ENCODE measurements at regions not wholly inside any gene's neighbourhood (a gene's known extent, or its start where the extent isn't known, plus 50 kb on each side); places are given as distances from the start of the nearest gene placed in this dataset.
A peak's percentile ranks its signal among the peaks of the same experiment; 100 is the strongest.
"Not testable (repeated sequence)": the region's sequence is repeated elsewhere in the genome, so short reads cannot be mapped to it uniquely, and the experiment has no call there.

DNA sequence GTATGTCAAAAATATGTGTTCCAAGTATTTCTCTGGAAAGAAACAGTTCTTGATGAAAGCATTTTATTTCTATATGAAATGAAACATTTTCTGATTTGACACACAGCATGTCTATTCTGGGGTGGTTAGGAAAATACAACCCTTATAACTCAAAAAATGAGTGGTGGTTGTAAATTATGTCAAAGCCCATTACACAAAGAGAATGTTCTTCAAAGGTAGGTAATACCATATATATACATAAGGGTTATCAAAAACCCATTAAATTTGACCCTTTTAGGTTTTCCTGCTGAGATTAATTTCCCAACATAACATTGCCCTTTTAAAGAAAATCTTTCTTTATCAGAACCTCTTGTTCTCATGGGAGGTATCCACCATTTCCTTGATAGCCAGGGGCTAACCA lies 420.5 kb upstream of the TECRL start:
- FAIRE-seq: no peak

DNA sequence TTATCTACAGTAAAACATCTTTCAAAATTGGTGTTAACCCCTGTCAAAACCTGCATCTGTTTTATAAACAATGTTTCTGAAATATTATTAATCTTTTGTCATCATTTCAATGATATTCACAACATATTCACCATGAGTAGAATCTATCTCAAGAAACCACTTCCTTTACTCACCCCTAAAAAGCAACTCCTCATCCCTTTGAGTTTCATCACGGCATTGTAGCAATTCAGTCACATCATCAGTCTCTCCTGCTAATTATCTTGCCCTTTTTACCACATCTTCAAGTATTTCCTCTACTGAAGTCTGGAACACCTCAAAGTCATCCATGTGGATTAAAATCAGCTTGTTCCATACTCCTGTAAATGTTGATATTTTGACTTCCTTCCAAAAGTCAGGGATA lies 415.3 kb upstream of the TECRL start:
- FAIRE-seq (no peak), DNase-seq (ENCODE audit: low spot score) (no peak)

More for the DNA sequence above, 420.5 kb upstream of the TECRL start:
- DNase-seq (ENCODE audit: low spot score): no peak

DNA sequence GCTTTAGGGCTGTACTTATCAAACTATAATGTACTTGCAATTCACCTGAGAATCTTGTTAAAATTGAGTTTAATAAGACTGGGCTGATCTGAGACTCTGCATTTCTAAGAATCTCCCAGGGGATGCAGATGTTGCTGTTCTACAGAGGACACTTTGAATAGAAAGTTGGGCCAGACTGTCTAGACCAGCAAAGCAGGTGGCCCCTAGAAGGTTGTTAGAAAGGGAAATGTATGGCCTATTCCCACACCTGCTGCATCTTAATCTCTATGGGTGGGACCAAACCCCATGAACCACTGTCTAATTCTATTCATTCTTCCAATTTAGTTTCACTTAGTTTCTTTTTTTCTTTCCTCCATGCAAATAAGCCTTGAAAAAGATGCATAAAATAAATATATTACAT lies 413.2 kb upstream of the TECRL start:
- FAIRE-seq (no peak), DNase-seq (ENCODE audit: low spot score) (no peak)

DNA sequence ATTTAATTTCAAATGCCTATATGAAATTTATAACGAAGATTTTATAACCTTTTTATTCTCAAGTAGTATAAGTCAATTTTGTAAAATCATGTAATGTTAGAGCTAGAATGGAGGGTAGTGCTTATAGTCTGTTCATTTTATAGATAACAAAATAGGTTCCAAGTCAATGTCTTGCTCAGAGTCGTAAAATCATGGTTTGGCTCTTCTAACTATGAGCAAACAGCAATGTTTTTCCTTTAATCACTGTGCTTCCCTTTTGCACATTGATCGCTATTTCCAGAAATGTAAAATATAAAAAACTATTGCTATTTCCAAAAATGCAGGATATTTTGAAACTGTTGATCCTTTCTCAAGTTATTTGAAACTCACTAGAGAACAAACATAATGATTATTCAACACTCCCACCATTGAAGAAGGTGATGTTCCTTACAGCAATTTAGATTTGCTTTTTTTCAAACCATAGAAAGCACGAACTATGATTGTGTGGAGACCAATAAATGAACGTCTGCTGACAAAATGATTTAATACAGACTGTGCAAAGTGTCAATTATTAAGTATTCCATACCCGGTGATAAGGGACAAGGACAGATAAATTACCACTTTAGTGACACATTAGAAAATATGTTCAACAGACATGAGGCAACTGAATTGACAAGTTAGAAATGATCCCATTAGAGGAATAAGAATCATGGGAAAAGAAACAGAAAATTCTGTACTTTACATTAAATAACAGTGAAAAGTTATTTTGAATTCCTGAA lies 412.1 kb upstream of the TECRL start:
- DNase-seq (ENCODE audit: low spot score): no peak
- FAIRE-seq: no peak

DNA sequence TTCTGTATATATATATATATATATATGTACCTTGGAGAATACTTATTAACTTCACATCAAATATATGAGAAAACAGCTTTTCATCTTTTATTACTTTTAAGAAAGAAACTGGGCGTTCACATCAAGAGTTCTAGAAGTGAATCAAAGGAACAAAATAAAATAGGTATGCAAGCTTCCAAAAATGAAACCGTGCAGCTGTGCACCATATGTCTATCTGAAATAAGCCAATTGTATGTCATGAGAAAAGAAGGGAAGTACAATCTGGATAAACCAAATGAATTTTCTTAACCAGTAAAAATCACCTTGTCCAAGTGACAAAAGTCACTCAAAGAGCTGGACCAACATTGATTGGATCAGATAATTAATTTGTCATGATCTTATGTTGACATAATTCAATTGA lies 405.4 kb upstream of the TECRL start:
- DNase-seq (ENCODE audit: low spot score) (no peak), FAIRE-seq (no peak)

DNA sequence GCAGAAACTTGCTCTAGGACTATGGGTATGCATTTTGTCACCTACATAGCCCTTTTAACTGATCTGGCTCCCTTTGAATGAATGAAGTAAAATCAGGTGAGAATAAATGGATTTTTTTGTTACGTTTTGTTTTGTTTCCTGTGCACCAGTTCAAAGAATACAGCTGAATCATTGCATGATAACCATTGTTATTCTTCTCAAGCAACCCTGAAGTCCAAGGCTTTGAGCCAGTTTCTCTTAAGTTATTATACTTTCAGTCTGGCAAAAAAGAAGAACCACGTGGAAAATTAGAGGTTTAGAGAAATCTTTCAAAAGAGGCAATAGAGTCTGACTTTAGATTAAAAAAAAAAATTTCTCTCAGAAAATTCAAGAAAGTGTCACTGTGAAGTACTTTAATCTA lies 398.6 kb upstream of the TECRL start:
- no peak for DNase-seq (ENCODE audit: low spot score)
- no peak for FAIRE-seq

DNA sequence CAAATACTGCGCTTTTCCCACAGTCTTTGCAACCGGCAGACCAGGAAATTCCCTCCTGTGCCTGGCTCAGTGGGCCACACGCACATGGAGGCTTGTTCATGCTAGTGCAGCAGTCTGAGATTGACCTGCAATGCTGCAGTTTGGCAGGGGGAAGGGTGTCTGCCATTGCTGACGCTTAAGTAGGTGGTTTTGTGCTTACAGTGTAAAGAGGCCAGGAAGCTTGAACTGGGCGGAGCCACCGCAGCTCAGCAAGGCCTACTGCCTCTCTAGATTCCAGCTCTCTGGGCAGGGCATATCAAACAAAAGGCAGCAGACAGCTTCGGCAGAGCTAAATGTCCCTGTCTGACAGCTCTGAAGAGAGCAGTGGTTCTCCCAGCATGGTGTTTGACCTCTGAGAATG lies 390.5 kb upstream of the TECRL start:
- DNase-seq (ENCODE audit: low spot score) (no peak), FAIRE-seq (no peak)

DNA sequence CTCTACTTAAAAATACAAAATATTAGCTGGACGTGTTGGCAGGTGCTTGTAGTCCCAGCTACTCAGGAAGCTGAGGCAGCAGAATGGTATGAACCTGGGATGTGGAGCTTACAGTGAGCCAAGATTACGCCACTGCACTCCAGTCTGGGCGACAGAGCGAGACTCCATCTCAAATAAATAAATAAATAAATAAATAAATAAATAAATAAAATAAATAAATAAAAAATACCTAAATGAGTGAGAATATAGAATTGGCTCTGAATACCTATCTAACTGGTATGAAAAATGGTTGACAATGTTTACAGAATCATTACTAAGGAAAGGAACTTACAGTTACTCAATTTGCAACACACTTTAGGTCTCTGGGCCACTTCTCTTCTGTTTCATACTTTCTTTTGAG lies 389.6 kb upstream of the TECRL start:
- not testable (repeated sequence) for DNase-seq (ENCODE audit: low spot score); FAIRE-seq

DNA sequence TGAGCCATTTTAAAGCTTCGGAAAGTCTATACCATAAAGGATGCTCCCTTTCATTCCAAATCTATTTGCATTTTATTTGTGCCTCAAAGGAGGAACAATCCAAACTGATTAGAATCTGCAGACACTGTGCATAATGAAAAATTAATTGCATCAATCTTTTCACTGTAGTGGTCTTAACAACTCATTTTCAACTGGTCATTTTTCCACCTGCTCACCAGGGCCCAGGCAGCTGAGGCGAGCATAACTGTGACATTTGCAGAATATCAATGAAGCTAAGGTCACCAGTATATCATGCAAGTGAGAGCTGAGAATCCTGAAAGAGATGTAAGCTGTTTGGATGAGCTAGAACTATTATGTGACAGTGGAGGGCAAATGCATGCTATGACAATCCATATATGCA lies 387.3 kb upstream of the TECRL start:
- DNase-seq (ENCODE audit: low spot score) (no peak), FAIRE-seq (no peak)

DNA sequence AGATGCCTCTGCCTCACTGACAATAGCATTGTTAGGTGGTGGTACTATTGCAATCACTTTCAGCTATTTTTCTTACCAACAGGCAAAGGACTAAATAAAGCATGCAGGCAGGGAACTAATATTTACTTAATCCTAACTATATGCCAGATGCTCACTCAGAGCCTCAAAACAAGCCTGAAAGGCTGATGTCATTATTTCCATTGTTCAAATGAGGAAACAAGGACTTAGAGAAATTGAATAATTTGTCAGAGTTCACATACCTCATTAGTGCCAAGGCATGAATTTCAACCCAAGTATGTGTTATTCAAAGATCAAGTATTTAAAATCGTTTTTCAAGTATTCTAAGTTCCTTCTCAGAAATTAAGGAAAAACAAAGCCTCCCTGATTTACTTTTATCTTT lies 374.9 kb upstream of the TECRL start:
- DNase-seq (ENCODE audit: low spot score): no peak
- no peak for FAIRE-seq

DNA sequence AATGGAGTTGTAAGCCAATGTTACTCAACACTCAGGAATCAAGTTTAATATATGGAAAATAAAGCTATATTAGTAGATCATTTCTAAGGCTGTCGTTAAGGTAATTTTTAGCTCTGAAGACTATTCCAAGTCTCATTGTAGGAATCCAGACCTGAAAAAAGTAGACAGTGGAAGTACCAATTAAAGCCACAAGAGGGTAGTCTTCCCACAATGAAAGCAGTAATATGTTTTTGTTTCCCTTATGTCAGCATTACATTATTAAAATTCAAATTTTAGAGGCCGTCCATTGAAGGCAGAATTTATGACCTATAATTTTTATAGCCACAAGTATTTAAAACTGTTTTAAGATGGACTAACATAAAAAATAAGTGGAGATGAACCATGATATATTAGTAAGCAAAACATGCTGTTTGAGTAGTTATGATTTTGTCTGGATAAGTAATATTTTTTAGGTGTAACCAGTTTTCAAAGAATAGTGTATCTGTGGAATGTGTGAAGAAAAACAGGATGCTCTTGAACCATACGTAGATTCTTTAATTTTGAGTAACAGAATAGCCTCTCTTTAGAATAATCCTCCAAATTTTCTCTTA lies 372.6 kb upstream of the TECRL start:
- DNase-seq (ENCODE audit: low spot score) (peak; percentile 7), FAIRE-seq (peak; percentile 30)

DNA sequence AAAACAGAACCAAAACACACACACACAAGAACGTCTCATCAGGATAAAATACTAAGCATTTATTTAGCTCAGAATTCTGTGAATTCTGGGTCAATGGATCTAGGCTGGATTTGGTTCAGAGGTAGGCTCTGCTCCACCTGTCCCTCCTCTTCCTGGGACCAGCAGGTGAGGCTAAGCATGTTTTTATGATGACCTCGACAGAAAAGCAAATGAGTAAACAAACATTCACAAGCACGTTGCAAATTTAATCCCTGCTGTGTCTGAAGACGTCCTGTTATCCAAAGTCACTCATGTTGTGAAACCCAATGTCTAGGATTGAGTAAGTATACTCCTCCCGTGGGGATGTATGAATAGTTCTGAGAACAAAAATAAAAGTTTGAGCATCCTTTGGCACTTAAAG lies 371.4 kb upstream of the TECRL start:
- no peak for DNase-seq (ENCODE audit: low spot score)
- FAIRE-seq: no peak

DNA sequence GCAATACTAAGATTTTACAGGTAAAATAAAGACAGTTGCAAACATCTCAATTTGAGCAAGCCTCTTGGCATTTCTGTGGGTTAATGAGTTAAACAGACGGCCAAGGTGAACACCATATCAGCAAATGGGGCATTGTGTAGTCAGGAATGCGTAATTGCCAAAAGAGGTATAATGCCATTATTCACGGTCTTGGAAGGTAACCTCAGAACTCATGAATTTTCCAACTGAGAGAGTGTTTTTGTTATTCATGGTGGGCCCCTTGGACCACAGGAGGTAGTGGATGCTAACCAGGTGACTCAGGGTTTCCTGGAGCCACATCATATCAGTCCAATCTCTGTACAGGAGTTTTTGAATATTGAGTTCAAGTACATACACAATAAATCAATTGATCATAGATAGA lies 368.0 kb upstream of the TECRL start:
- DNase-seq (ENCODE audit: low spot score) (no peak), FAIRE-seq (no peak)

DNA sequence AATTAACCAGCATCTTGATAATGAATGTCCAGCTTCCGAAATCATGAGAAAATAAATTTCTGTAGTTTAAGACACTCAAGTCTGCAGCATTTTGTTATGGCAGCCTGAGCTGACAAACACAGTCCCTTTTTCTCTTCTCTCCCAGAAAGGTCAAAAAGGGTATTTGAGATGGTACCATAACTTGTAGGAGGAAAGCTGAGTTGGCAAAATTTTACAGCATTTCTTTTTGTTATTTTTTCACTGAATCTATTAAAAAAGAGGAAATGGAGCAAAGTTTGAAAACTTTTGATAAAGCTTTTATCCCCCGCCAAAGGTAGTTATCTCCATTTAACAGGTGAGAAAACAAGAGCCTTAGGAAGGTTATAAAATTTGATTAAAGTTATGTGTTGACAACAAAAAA lies 367.6 kb upstream of the TECRL start:
- FAIRE-seq (no peak), DNase-seq (ENCODE audit: low spot score) (no peak)

DNA sequence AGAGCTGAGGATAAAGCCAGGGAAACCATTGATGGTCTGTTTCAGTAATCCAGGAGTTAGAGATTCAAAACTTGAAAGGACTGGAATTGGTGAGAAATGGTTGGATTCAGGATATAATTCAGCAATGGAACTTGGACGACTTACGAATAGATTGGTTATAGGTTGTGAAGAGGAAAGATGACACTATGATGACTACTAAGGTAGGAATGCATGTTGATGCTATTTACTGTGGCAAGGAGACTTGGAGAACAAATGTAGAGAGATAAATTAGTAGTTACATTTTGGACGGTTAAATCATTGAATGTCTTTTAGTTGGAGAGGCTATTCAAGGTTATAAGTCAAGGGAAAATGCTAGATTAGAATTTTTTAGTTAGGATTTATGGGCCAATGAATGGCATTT lies 365.4 kb upstream of the TECRL start:
- no peak for FAIRE-seq
- DNase-seq (ENCODE audit: low spot score): no peak

DNA sequence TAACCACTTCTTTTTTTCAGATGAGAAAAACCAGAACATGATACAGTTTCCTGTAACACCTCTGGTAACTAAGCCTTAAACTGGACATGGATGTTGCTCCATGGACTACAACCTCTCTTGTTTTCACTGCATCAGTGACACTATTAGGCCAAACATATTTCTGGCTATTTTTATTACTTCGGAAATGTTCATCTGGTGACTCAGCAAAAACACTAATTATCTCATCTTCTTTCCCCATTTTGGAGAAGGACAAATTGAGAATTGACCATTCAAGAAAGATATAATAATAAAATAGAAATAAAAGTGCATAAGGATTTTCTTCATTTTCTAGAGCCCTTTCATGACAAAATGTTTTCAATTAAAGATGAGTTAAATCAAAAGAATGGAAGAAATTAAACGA lies 361.9 kb upstream of the TECRL start:
- no peak for DNase-seq (ENCODE audit: low spot score)
- no peak for FAIRE-seq

DNA sequence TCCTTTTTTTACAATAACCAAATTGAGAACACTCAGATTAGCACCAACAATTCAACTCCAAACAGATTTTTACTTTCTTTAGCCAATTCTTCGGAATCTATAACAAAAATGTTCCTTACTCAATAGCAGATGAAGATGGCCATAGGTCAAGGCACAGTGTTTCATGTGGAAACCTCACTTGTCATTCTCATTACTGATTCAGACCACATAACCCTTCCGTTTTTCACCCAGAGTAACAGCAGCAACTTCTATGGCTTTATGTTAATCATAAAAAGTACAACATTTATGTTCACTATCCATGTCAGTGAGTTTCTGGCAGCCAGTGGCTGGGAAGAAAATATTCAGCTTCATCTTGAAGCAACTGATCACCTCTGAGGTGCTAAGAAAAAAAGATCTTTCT lies 358.3 kb upstream of the TECRL start:
- DNase-seq (ENCODE audit: low spot score): no peak
- FAIRE-seq: no peak

DNA sequence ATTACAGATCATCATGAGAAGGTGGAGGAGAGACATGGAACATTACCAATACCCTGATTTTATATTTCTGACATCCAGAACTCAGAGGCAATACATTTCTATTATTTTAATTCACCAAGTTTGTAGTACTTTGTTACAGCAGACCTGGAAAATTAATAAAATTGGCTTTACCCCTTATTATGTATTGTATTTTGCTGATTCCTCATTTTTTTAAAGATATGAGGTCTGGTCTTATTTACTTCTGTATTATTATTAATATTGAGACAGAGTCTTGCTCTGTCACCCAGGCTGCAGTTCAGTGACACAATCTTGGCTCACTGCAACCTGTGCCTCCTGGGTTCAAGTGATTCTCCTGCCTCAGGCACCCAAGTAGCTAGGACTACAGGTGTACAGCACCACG lies 357.3 kb upstream of the TECRL start:
- FAIRE-seq: no peak
- no peak for DNase-seq (ENCODE audit: low spot score)

DNA sequence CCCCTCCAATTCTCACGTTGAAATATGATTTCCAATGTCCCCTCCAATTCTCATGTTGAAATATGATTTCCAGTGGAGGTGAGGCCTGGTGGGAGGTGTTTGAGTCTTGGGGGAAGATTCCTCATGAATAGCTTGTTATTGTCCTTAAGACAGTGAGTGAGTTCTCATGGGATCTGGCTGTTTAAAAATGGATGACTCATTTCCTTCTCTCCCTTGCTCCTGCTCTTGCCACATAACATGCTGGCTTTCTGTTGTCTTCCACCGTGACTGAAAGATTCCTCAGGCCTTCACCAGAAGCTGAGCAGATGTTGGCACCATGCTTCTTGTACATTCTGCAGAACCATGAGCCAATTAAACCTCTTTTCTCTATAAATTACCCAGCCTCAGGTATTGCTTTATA lies 346.8 kb upstream of the TECRL start:
- no peak for DNase-seq (ENCODE audit: low spot score)
- no peak for FAIRE-seq

DNA sequence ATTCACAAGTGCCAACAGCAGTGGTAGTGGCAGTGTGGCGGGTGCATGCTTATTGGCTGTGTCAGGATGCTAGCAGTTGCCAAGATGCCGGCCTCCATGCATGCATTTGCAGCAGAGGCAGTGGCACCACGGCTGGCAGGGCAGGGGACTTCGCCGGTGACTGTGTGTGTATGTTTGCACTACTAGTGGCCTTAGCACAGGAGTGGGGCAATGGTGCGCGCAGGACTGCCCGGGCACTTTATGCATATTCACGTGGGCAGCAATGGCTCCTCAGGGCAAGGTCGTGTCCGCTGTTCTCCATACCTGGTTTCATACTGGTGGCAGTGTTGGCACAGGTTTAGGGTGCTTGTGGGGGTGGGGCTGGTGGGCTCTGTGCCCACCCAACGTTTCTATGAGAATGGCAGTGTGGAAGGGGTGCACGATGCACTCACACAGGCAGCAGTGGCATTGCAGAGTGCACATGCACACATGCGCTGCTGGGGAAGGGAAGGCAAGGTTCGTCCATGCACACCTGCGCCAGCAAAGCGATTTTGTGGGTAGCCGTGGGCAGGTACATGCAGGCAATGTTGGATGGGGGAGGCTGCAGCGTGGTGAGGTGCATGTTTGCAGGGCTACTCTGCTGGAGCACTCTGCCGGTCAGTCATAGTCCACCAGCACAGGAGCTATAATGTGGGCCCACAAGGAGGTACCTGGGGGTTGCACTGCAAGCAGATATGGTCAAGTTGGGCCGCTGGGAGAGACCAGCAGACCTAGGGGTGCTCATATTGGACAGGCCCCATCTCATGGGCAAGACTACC lies 338.9 kb upstream of the TECRL start:
- DNase-seq (ENCODE audit: low spot score): no peak
- FAIRE-seq: no peak

DNA sequence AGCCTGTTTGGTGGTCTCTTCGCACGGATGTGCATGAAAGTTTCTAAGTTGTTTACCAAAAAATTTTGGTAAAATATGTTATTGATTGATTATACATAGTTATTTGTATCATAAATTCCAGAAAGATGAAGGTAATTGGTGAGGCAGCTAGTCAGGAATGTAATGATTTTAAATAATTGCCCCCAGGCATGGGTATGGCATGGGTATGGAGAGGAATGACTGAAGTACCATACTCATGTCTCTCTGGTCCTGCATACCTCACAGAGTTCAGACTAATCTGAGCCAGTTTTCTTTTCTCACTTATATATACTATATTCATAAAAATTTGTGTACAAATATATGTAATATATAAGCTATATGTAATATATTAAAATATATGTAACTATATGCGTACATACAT lies 329.0 kb upstream of the TECRL start:
- DNase-seq (ENCODE audit: low spot score) (no peak), FAIRE-seq (no peak)

DNA sequence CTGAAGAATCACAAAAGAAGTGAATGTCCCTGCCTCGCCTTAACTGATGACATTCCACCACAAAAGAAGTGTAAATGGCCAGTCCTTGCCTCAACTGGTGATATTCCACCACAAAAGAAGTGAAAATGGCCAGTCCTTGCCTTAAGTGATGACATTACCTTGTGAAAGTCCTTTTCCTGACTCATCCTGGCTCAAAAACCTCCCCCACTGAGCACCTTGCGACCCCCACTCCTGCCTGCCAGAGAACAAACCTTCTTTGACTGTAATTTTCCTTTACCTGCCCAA lies 328.5 kb upstream of the TECRL start:
- not testable (repeated sequence) for DNase-seq (ENCODE audit: low spot score); FAIRE-seq
